HG02981 (cell line): ENCODE measurements at regions not wholly inside any gene's neighbourhood (a gene's known extent, or its start where the extent isn't known, plus 50 kb on each side); places are given as distances from the start of the nearest gene placed in this dataset.
"Not testable (repeated sequence)": the region's sequence is repeated elsewhere in the genome, so short reads cannot be mapped to it uniquely, and the experiment has no call there.

Experiments used
- ATAC-seq: cut with Tn5 transposase; IDR thresholded peaks from one replicate; pipeline ENCODE4 v1.9.1; 2021; ENCODE audit warnings: mild to moderate bottlenecking, moderate library complexity; ENCODE audit not compliant: unreplicated experiment

- no peak for ATAC-seq
These were observed 153.9 kb upstream of the SCN7A start for GRCh38 chr2:166647935-166648334.

- ATAC-seq, result no peak
These were observed 149.9 kb upstream of the SCN7A start for GRCh38 chr2:166643980-166644379.

- ATAC-seq, result not testable (repeated sequence)
These were observed 147.5 kb upstream of the SCN7A start for GRCh38 chr2:166641516-166641915.

GRCh38 chr2:166637051-166637450 lies 143.0 kb upstream of the SCN7A start:
- ATAC-seq, result no peak

- no peak for ATAC-seq
These were observed 140.7 kb upstream of the SCN7A start for GRCh38 chr2:166634706-166635105.

GRCh38 chr2:166632616-166633015 lies 138.6 kb upstream of the SCN7A start:
- ATAC-seq, result no peak

- ATAC-seq, result no peak
These were observed 134.6 kb upstream of the SCN7A start for GRCh38 chr2:166628478-166629136.

GRCh38 chr2:166627893-166628292 lies 133.8 kb upstream of the SCN7A start:
- ATAC-seq, result no peak

- no peak for ATAC-seq
These were observed 131.6 kb upstream of the SCN7A start for GRCh38 chr2:166625670-166626069.

GRCh38 chr2:166614503-166614902 lies 120.5 kb upstream of the SCN7A start:
- ATAC-seq, result no peak

- no peak for ATAC-seq
These were observed 120.0 kb upstream of the SCN7A start for GRCh38 chr2:166614029-166614428.

GRCh38 chr2:166613226-166613625 lies 119.2 kb upstream of the SCN7A start:
- no peak for ATAC-seq

GRCh38 chr2:166612214-166612613 lies 118.2 kb upstream of the SCN7A start:
- no peak for ATAC-seq

GRCh38 chr2:166610913-166611305 lies 116.9 kb upstream of the SCN7A start:
- ATAC-seq, result no peak

- ATAC-seq, result no peak
These were observed 116.3 kb upstream of the SCN7A start for GRCh38 chr2:166610180-166610912.

- ATAC-seq, result no peak
These were observed 115.3 kb upstream of the SCN7A start for GRCh38 chr2:166609183-166609959.

- no peak for ATAC-seq
These were observed 113.8 kb upstream of the SCN7A start for GRCh38 chr2:166607880-166608279.

- ATAC-seq, result no peak
These were observed 99.4 kb upstream of the SCN7A start for GRCh38 chr2:166593403-166593802.

- ATAC-seq, result no peak
These were observed 98.7 kb upstream of the SCN7A start for GRCh38 chr2:166592750-166593149.

GRCh38 chr2:166591226-166591625 lies 97.2 kb upstream of the SCN7A start:
- no peak for ATAC-seq

- ATAC-seq, result no peak
These were observed 79.3 kb upstream of the SCN7A start for GRCh38 chr2:166573391-166573790.

GRCh38 chr2:166572937-166573336 lies 78.9 kb upstream of the SCN7A start:
- ATAC-seq, result no peak
